GM12878 (cell line): ENCODE measurements at regions not wholly inside any gene's neighbourhood (a gene's known extent, or its start where the extent isn't known, plus 50 kb on each side); places are given as distances from the start of the nearest gene placed in this dataset.

Source experiments
- ATAC-seq: fragments of 200-7000 bp; cut with Tn5 transposase; 3 replicates; pipeline ENCODE4 v1.9.1; 2020; ENCODE audit warnings: mild to moderate bottlenecking, moderate library complexity
- BruUV-seq: library from RNA; stranded (reverse); fragments of 400-500 nt; replicated peaks from 2 replicates; lab custom pipeline; 2021; lab: Mats Ljungman, UMichigan
- CTCF ChIA-PET: fragments of 300-600 bp; sonication (Branson Sonifier 250); formaldehyde crosslinking; extraction: SDS; loops from one replicate; lab custom pipeline; 2021; ENCODE audit warnings: inconsistent platforms; lab: Yijun Ruan, JAX
- POLR2A ChIA-PET: fragments of 350-600 bp; formaldehyde crosslinking; extraction: SDS; loops from one replicate; lab custom pipeline; 2021; ENCODE audit warnings: inconsistent platforms; lab: Charles Lee
- RAD21 ChIA-PET: fragments of 300-600 bp; sonication (Branson Sonifier 250); formaldehyde crosslinking; loops from one replicate; lab custom pipeline; 2023; ENCODE audit warnings: antibody characterized with exemption; ENCODE audit not compliant: unreplicated experiment; lab: Charles Lee
- SMC1A ChIA-PET: fragments of 300-600 bp; sonication (Branson Sonifier 250); formaldehyde crosslinking; loops from one replicate; lab custom pipeline; 2023; ENCODE audit not compliant: unreplicated experiment, uncharacterized antibody; lab: Charles Lee
- DNase-seq: peaks from one replicate; pipeline ENCODE4 v3.0.0-alpha.2; 2011; ENCODE audit warnings: low read depth, low spot score
- FAIRE-seq: peaks from 3 replicates; lab custom pipeline; 2011; peaks lifted over from hg19 to GRCh38; lab: Jason Lieb, UNC
- H2AFZ ChIP-seq: 2 replicates; pipeline ENCODE4 v1.6.0; 2011; ENCODE audit warnings: low read depth, low read length, control low read depth; ENCODE audit not compliant: control insufficient read depth
- H3K27ac ChIP-seq: 2 replicates; pipeline ENCODE4 v1.5.1; 2011; ENCODE audit warnings: control low read depth; ENCODE audit not compliant: control insufficient read depth, insufficient read depth
- H3K27me3 ChIP-seq, 2 experiments: replicated peaks in 1 of 2; 2 replicates each; pipeline versions ENCODE4 v1.6.0 to v1.6.1; 2011; ENCODE audit warnings: low read length in 1 of 2; ENCODE audit not compliant: control insufficient read depth in 2 of 2, insufficient read depth in 2 of 2
- H3K36me3 ChIP-seq, 2 experiments: 2 replicates each; pipeline ENCODE4 v1.5.1; 2011; ENCODE audit warnings: low read length in 1 of 2; ENCODE audit not compliant: control insufficient read depth in 2 of 2, insufficient read depth in 2 of 2
- H3K4me1 ChIP-seq: 2 replicates; pipeline ENCODE4 v1.6.1; 2011; ENCODE audit warnings: mild to moderate bottlenecking, low read length, moderate library complexity, mixed read lengths; ENCODE audit not compliant: control insufficient read depth, insufficient read depth
- H3K4me2 ChIP-seq: 2 replicates; pipeline ENCODE4 v1.6.0; 2011; ENCODE audit warnings: control low read depth; ENCODE audit not compliant: control insufficient read depth, insufficient read depth
- H3K4me3 ChIP-seq: fragments of 200-600 bp; sonication (generic); 2 replicates; pipeline ENCODE4 v1.5.1; 2016
- H3K79me2 ChIP-seq: 2 replicates; pipeline ENCODE4 v1.6.0; 2011; ENCODE audit warnings: low read length; ENCODE audit not compliant: control insufficient read depth, insufficient read depth
- H3K9ac ChIP-seq: 2 replicates; pipeline ENCODE4 v1.8.0; 2011; ENCODE audit warnings: low read length, control low read depth, mixed read lengths; ENCODE audit not compliant: control insufficient read depth, insufficient read depth
- H3K9me3 ChIP-seq: replicated peaks from 3 replicates; pipeline ENCODE4 v1.5.1; 2011; ENCODE audit warnings: mild to moderate bottlenecking, low read length; ENCODE audit not compliant: control insufficient read depth, insufficient read depth
- H4K20me1 ChIP-seq: 2 replicates; pipeline ENCODE4 v1.6.0; 2011; ENCODE audit not compliant: control insufficient read depth, insufficient read depth
- CBFB ChIP-seq: IDR thresholded peaks from 2 replicates; pipeline ENCODE4 v1.6.1; 2016; ENCODE audit warnings: antibody characterized with exemption, low read depth
- CREM ChIP-seq: IDR thresholded peaks from 2 replicates; pipeline ENCODE4 v1.6.1; 2014; ENCODE audit warnings: antibody characterized with exemption, low read depth
- EZH2 ChIP-seq: IDR thresholded peaks from 2 replicates; pipeline ENCODE4 v1.6.1; 2012; ENCODE audit warnings: low read depth, mild to moderate bottlenecking, control low read depth, inconsistent platforms, low read length, borderline replicate concordance; ENCODE audit not compliant: control insufficient read depth
- GABPA ChIP-seq: IDR thresholded peaks from 2 replicates; pipeline ENCODE4 v1.6.1; 2014; ENCODE audit warnings: antibody characterized with exemption, low read depth, mild to moderate bottlenecking, inconsistent platforms
- IRF4 ChIP-seq: IDR thresholded peaks from 2 replicates; pipeline ENCODE4 v1.6.1; 2011; ENCODE audit warnings: low read depth, low read length
- JUND ChIP-seq: IDR thresholded peaks from 2 replicates; pipeline ENCODE4 v1.6.1; 2012; ENCODE audit warnings: low read depth, mild to moderate bottlenecking, low read length, improper control_type of control experiment, moderate library complexity
- MYB ChIP-seq: fragments of 150-350 bp; IDR thresholded peaks from 2 replicates; pipeline ENCODE4 v1.6.1; 2014; ENCODE audit warnings: mild to moderate bottlenecking, low read depth, low read length, borderline replicate concordance
- NR2C1 ChIP-seq: fragments of 450-650 bp; IDR thresholded peaks from 2 replicates; pipeline ENCODE4 v1.6.1; 2017; ENCODE audit warnings: antibody characterized with exemption, mild to moderate bottlenecking, moderate library complexity
- POLR2A ChIP-seq: IDR thresholded peaks from 2 replicates; pipeline ENCODE4 v1.6.1; 2011; ENCODE audit warnings: low read depth, mild to moderate bottlenecking, low read length
- RAD51 ChIP-seq: fragments of 450-650 bp; IDR thresholded peaks from 2 replicates; pipeline ENCODE4 v1.6.1; 2016; ENCODE audit warnings: moderate library complexity, mild to moderate bottlenecking, inconsistent platforms
- RELA ChIP-seq: fragments of 450-650 bp; IDR thresholded peaks from 2 replicates; pipeline ENCODE4 v1.8.0; 2014; ENCODE audit warnings: borderline replicate concordance; ENCODE audit not compliant: partially characterized antibody
- SREBF2 ChIP-seq: IDR thresholded peaks from 2 replicates; pipeline ENCODE4 v1.6.1; 2012; ENCODE audit warnings: mild to moderate bottlenecking, low read length
- TCF7 ChIP-seq: IDR thresholded peaks from 2 replicates; pipeline ENCODE4 v1.6.1; 2014; ENCODE audit warnings: antibody characterized with exemption, borderline replicate concordance
- ZBED1 ChIP-seq: IDR thresholded peaks from 2 replicates; pipeline ENCODE4 v1.6.1; 2016; ENCODE audit warnings: borderline replicate concordance
- ZNF207 ChIP-seq: fragments of 450-650 bp; IDR thresholded peaks from 2 replicates; pipeline ENCODE4 v1.6.1; 2014; ENCODE audit warnings: antibody characterized with exemption, mild to moderate bottlenecking, borderline replicate concordance
- ZNF622 ChIP-seq: fragments of 450-650 bp; IDR thresholded peaks from 2 replicates; pipeline ENCODE4 v1.6.1; 2017; ENCODE audit warnings: mild to moderate bottlenecking, inconsistent platforms
- WGBS: methylation state at CpG from one replicate; pipeline ENCODE4 v1.1.6; 2016; ENCODE audit warnings: low lambda C conversion rate; ENCODE audit not compliant: insufficient replicate concordance, insufficient coverage; ENCODE audit errors: missing lambda C conversion rate; 5-methylcytosine and 5-hydroxymethylcytosine counted together
- in situ Hi-C: fragments of 300-500 bp; cut with MboI; formaldehyde crosslinking; loops from 9 replicates; pipeline ENCODE4 v1.14.3; 2018; ENCODE audit warnings: mixed read lengths
- intact Hi-C: fragments of 100-400 bp; cut with micrococcal nuclease; formaldehyde crosslinking; loops from one replicate; pipeline ENCODE4 v1.14.2; 2022; ENCODE audit not compliant: unreplicated experiment
- TF ChIP-seq, protein P1 (sequence below): fragments of 450-650 bp; formaldehyde crosslinking; IDR thresholded peaks from 2 replicates; pipeline ENCODE4 v1.5.0; 2022; ENCODE audit warnings: mild to moderate bottlenecking, missing genetic modification characterization
- TF ChIP-seq, protein P2 (sequence below): fragments of 450-650 bp; IDR thresholded peaks from 2 replicates; pipeline ENCODE4 v1.6.1; 2016; ENCODE audit warnings: mild to moderate bottlenecking

DNA sequence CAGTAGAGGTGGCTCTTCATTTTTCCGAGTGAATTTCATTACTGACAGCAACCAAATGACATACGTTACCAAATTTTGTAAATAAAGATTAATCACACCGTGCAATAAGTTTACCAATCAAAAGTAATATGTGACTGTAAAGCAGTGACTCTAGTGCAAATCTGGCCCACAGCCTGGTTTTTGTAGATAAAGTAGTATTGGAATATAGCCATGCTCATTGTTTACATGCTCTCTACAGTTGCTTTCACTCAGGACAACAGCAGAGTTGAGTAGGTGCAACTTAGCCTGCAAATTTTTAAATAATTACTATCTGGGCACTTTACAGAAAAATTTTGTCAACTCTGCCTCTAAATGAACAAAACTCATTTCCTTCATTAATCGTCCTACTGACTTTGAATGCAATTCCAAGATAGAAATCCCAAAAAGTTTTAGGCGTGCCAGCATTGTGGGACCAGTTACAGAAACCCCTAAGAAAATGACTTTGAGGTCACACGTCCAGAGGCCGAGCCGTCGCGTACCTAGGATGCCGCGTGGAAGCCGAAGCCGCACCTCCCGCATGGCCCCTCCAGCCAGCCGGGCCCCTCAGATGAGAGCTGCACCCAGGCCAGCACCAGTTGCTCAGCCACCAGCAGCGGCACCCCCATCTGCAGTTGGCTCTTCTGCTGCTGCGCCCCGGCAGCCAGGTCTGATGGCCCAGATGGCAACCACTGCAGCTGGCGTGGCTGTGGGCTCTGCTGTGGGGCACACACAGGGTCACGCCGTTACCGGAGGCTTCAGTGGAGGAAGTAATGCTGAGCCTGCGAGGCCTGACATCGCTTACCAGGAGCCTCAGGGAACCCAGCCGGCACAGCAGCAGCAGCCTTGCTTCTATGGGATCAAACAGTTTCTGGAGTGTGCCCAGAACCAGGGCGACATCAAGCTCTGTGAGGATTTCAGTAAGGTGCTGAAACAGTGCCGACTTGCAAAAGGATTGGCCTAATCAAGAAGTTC lies 180.7 kb upstream of the TLE4 start (continued):
- TF ChIP-seq CREM, result no peak
- TF ChIP-seq CBFB, result no peak
- TF ChIP-seq RAD51, result no peak
- TF ChIP-seq IRF4, result no peak
- TF ChIP-seq, protein P1, sequence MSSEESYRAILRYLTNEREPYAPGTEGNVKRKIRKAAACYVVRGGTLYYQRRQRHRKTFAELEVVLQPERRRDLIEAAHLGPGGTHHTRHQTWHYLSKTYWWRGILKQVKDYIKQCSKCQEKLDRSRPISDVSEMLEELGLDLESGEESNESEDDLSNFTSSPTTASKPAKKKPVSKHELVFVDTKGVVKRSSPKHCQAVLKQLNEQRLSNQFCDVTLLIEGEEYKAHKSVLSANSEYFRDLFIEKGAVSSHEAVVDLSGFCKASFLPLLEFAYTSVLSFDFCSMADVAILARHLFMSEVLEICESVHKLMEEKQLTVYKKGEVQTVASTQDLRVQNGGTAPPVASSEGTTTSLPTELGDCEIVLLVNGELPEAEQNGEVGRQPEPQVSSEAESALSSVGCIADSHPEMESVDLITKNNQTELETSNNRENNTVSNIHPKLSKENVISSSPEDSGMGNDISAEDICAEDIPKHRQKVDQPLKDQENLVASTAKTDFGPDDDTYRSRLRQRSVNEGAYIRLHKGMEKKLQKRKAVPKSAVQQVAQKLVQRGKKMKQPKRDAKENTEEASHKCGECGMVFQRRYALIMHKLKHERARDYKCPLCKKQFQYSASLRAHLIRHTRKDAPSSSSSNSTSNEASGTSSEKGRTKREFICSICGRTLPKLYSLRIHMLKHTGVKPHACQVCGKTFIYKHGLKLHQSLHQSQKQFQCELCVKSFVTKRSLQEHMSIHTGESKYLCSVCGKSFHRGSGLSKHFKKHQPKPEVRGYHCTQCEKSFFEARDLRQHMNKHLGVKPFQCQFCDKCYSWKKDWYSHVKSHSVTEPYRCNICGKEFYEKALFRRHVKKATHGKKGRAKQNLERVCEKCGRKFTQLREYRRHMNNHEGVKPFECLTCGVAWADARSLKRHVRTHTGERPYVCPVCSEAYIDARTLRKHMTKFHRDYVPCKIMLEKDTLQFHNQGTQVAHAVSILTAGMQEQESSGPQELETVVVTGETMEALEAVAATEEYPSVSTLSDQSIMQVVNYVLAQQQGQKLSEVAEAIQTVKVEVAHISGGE (CRISPR knock-in tag), result no peak
- TF ChIP-seq NR2C1, result no peak
- no peak for TF ChIP-seq TCF7
- no peak for TF ChIP-seq RELA
- TF ChIP-seq, all 136 proteins: peak for 0

DNA sequence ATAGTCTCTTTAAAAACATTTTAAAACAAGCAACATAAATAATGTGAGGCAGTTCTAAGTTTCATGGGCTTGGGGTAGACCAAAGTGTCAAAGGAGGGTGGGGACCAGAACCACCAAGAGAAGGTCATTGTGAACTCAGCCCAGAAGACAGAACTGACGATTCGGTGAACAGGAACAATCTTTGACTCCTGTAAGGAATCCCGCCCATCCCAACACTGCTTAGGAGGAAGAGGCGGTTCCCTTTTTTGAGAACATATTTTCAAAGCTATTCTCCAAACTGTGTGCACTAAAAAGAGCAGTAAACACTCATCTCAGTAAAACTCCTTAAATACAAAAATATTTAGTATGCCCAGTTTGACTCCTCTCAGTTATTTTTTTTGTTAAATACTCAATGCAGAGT lies 176.5 kb upstream of the TLE4 start:
- ChIA-PET RAD21 (no interaction called here), CTCF (no interaction called here), SMC1A (no interaction called here), POLR2A (no interaction called here)
- H3K36me3 ChIP-seq, result no peaks in the 10 kb centered on the region
- FAIRE-seq (no peak), DNase-seq (no peak), ATAC-seq (no peak)
- no peaks in the 10 kb centered on the region for H4K20me1 ChIP-seq
- no peak overlapping the region for H3K4me2 ChIP-seq
- no peaks in the 10 kb centered on the region for H3K9me3 ChIP-seq
- no peak overlapping the region for H3K27ac ChIP-seq
- in situ Hi-C loops (no loop called here), intact Hi-C loops (no loop called here)
- H3K4me3 ChIP-seq, result no peak overlapping the region
- H3K79me2 ChIP-seq, result no peaks in the 10 kb centered on the region
- H3K4me1 ChIP-seq, result no peaks in the 10 kb centered on the region
- H3K9ac ChIP-seq, result no peak overlapping the region
- no peak overlapping the region for H2AFZ ChIP-seq
- no TSS peak for BruUV-seq
- H3K27me3 ChIP-seq, result no peaks in the 10 kb centered on the region
- 44% methylated on average over 4 of the region's 4 CpGs for whole genome bisulfite sequencing
- TF ChIP-seq, protein P2, sequence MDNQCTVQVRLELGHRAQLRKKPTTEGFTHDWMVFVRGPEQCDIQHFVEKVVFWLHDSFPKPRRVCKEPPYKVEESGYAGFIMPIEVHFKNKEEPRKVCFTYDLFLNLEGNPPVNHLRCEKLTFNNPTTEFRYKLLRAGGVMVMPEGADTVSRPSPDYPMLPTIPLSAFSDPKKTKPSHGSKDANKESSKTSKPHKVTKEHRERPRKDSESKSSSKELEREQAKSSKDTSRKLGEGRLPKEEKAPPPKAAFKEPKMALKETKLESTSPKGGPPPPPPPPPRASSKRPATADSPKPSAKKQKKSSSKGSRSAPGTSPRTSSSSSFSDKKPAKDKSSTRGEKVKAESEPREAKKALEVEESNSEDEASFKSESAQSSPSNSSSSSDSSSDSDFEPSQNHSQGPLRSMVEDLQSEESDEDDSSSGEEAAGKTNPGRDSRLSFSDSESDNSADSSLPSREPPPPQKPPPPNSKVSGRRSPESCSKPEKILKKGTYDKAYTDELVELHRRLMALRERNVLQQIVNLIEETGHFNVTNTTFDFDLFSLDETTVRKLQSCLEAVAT, result no peak
- TF ChIP-seq GABPA (no peak), POLR2A (no peak), ZNF207 (no peak), ZBED1 (no peak), EZH2 (no peak), ZNF622 (no peak), JUND (no peak), MYB (no peak), SREBF2 (no peak)
